Colonic mucosa (tissue), 4 donors: ENCODE measurements at regions not wholly inside any gene's neighbourhood (a gene's known extent, or its start where the extent isn't known, plus 50 kb on each side); places are given as distances from the start of the nearest gene placed in this dataset.

Source experiments
- DNase-seq: peaks from one replicate; pipeline ENCODE4 v3.0.0-alpha.2; 2020
- H3K27ac ChIP-seq: fragments of 200-600 bp; one replicate; pipeline ENCODE4 v1.8.0; 2021
- H3K27me3 ChIP-seq: fragments of 200-600 bp; one replicate; pipeline ENCODE4 v1.8.0; 2021
- H3K36me3 ChIP-seq: fragments of 200-600 bp; one replicate; pipeline ENCODE4 v1.8.0; 2021
- H3K4me1 ChIP-seq: fragments of 200-600 bp; one replicate; pipeline ENCODE4 v1.8.0; 2021; ENCODE audit warnings: mild to moderate bottlenecking
- H3K4me3 ChIP-seq: fragments of 200-600 bp; one replicate; pipeline ENCODE4 v1.8.0; 2021
- H3K9ac ChIP-seq, 2 donors: one replicate each; pipeline ENCODE4 v1.7.0; 2013; ENCODE audit warnings: control low read depth in 2 of 2, low read depth in 2 of 2, low read length in 2 of 2
- H3K9me3 ChIP-seq: fragments of 200-600 bp; one replicate; pipeline ENCODE4 v1.8.0; 2021
- intact Hi-C: fragments of 100-400 bp; cut with DNase I; formaldehyde crosslinking; loops from one replicate; pipeline ENCODE4 v1.14.1; 2022
- TF ChIP-seq, protein P1 (sequence below): fragments of 200-600 bp; IDR thresholded peaks from one replicate; pipeline ENCODE4 v1.8.0; 2022; ENCODE audit warnings: antibody characterized with exemption, mild to moderate bottlenecking
- donor health status: healthy.
- donor health status: DM: no; HTN: no; CAD: no.
- donor health status: DM: no; HTN: no; CAD: no.

GRCh38 chr17:83006515-83007455 is 72.6 kb upstream of the METRNL start:
- Histone ChIP-seq H3K4me3 (no peak overlapping the region), H3K27me3 (no peaks in the 10 kb centered on the region), H3K9ac (no peak overlapping the region), H3K27ac (no peak overlapping the region), H3K4me1 (no peaks in the 10 kb centered on the region), H3K9me3 (no peaks in the 10 kb centered on the region), H3K36me3 (no peaks in the 10 kb centered on the region)
- DNase-seq, result no peak
- TF ChIP-seq, protein P1, sequence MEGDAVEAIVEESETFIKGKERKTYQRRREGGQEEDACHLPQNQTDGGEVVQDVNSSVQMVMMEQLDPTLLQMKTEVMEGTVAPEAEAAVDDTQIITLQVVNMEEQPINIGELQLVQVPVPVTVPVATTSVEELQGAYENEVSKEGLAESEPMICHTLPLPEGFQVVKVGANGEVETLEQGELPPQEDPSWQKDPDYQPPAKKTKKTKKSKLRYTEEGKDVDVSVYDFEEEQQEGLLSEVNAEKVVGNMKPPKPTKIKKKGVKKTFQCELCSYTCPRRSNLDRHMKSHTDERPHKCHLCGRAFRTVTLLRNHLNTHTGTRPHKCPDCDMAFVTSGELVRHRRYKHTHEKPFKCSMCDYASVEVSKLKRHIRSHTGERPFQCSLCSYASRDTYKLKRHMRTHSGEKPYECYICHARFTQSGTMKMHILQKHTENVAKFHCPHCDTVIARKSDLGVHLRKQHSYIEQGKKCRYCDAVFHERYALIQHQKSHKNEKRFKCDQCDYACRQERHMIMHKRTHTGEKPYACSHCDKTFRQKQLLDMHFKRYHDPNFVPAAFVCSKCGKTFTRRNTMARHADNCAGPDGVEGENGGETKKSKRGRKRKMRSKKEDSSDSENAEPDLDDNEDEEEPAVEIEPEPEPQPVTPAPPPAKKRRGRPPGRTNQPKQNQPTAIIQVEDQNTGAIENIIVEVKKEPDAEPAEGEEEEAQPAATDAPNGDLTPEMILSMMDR, result no peak
- intact Hi-C loops, result no loop called here

- no peaks in the 10 kb centered on the region for H3K27me3 ChIP-seq
- no peak overlapping the region for H3K27ac ChIP-seq
- no peak for DNase-seq
- H3K4me3 ChIP-seq, result no peak overlapping the region
- TF ChIP-seq, protein P1, result no peak
- intact Hi-C loops, result no loop called here
- H3K9me3 ChIP-seq, result no peaks in the 10 kb centered on the region
- H3K4me1 ChIP-seq, result no peaks in the 10 kb centered on the region
- H3K36me3 ChIP-seq, result no peaks in the 10 kb centered on the region
- H3K9ac ChIP-seq, result no peak overlapping the region
These were observed 71.8 kb upstream of the METRNL start for GRCh38 chr17:83007504-83008185.

GRCh38 chr17:83008186-83008510 is 71.3 kb upstream of the METRNL start:
- H3K4me1 ChIP-seq, result no peaks in the 10 kb centered on the region
- H3K4me3 ChIP-seq, result no peak overlapping the region
- no peaks in the 10 kb centered on the region for H3K27me3 ChIP-seq
- no peak overlapping the region for H3K9ac ChIP-seq
- intact Hi-C loops, result no loop called here
- no peak overlapping the region for H3K27ac ChIP-seq
- no peaks in the 10 kb centered on the region for H3K36me3 ChIP-seq
- H3K9me3 ChIP-seq, result no peaks in the 10 kb centered on the region
- TF ChIP-seq, protein P1, result no peak
- no peak for DNase-seq

DNA sequence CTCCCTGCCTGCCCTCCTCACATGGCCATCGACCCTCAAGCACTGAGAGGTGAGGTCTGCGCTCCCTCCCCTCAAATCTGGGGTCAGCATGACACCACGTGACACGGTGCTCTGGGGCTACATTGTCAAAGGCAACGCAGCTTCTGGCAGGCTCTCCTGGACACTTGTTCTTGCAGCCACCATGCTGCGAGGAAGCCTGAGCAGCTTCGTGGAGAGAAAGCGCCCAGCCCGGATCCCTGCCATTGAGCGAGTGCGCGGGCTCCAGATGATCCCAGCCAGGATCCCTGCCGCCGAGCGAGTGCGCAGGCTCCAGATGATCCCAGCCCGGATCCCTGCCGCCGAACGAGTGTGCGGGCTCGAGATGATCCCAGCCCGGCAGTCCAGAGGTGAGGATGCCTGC is 70.9 kb upstream of the METRNL start:
- no peak overlapping the region for H3K4me3 ChIP-seq
- TF ChIP-seq, protein P1, result no peak
- peak; percentile 14 for DNase-seq
- H3K27me3 ChIP-seq, result no peaks in the 10 kb centered on the region
- H3K9ac ChIP-seq, result no peak overlapping the region
- no peaks in the 10 kb centered on the region for H3K4me1 ChIP-seq
- H3K9me3 ChIP-seq, result no peaks in the 10 kb centered on the region
- no peaks in the 10 kb centered on the region for H3K36me3 ChIP-seq
- intact Hi-C loops, result no loop called here
- H3K27ac ChIP-seq, result no peak overlapping the region

GRCh38 chr17:83009414-83010205 is 69.8 kb upstream of the METRNL start:
- Histone ChIP-seq H3K27ac (no peak overlapping the region), H3K9me3 (no peaks in the 10 kb centered on the region), H3K27me3 (no peaks in the 10 kb centered on the region), H3K4me1 (no peaks in the 10 kb centered on the region), H3K36me3 (no peaks in the 10 kb centered on the region), H3K9ac (no peak overlapping the region), H3K4me3 (no peak overlapping the region)
- intact Hi-C loops, result no loop called here
- TF ChIP-seq, protein P1, result no peak
- DNase-seq, result peak; percentile 9
